NCI-H187 (cell line): ENCODE measurements at regions not wholly inside any gene's neighbourhood (a gene's known extent, or its start where the extent isn't known, plus 50 kb on each side); places are given as distances from the start of the nearest gene placed in this dataset.

Source experiments
- DNase-seq, 2 experiments: peaks; one replicate each; lab custom pipeline; 2025; lab: John Stamatoyannopoulos, UW

GRCh38 chr1:116454940-116455339 lies 81.9 kb downstream of the ATP1A1 start:
- DNase-seq: no peak

- DNase-seq: no peak
Observed at GRCh38 chr1:116455509-116455908, 82.5 kb downstream of the ATP1A1 start.

GRCh38 chr1:116457946-116458604 lies 85.0 kb downstream of the ATP1A1 start:
- DNase-seq: peak; percentile 21 to 41

- no peak for DNase-seq
Observed at GRCh38 chr1:116458695-116459094, 85.7 kb downstream of the ATP1A1 start.

GRCh38 chr1:116460261-116460660 lies 87.2 kb downstream of the ATP1A1 start:
- peak; percentile 44 to 50 for DNase-seq

- DNase-seq: no peak
Observed at GRCh38 chr1:116460783-116461376, 87.8 kb downstream of the ATP1A1 start.

- DNase-seq: no peak
Observed at GRCh38 chr1:116461723-116462122, 88.7 kb downstream of the ATP1A1 start.

GRCh38 chr1:116462722-116463121 lies 89.7 kb downstream of the ATP1A1 start:
- no peak for DNase-seq

- no peak for DNase-seq
Observed at GRCh38 chr1:116463730-116464129, 90.7 kb downstream of the ATP1A1 start.
